WTC11 (cell line): ENCODE measurements at regions not wholly inside any gene's neighbourhood (a gene's known extent, or its start where the extent isn't known, plus 50 kb on each side); places are given as distances from the start of the nearest gene placed in this dataset.

Source experiments
- ATF6 ChIP-seq: sonication (generic); formaldehyde crosslinking; IDR thresholded peaks from 2 replicates; pipeline ENCODE4 v1.8.1; 2023; ENCODE audit warnings: mild to moderate bottlenecking, missing genetic modification reagents
- CTCF ChIP-seq: fragments of 200-600 bp; IDR thresholded peaks from 2 replicates; pipeline ENCODE4 v1.8.0; 2022; ENCODE audit warnings: antibody characterized with exemption
- GABPB1 ChIP-seq: sonication (generic); formaldehyde crosslinking; IDR thresholded peaks from 2 replicates; pipeline ENCODE4 v1.8.1; 2023; ENCODE audit warnings: mild to moderate bottlenecking, missing genetic modification reagents
- IRF1 ChIP-seq: sonication (generic); formaldehyde crosslinking; IDR thresholded peaks from 2 replicates; pipeline ENCODE4 v1.8.0; 2023; ENCODE audit warnings: missing genetic modification reagents
- PRRX2 ChIP-seq: fragments of 250-450 bp; sonication (Bioruptor Pico); IDR thresholded peaks from 2 replicates; pipeline ENCODE4 v1.8.0; 2021; ENCODE audit warnings: mild to moderate bottlenecking
- RELA ChIP-seq: sonication (generic); formaldehyde crosslinking; IDR thresholded peaks from 2 replicates; pipeline ENCODE4 v1.8.1; 2022; ENCODE audit warnings: missing genetic modification reagents, mild to moderate bottlenecking, borderline replicate concordance
- SMAD4 ChIP-seq: sonication (generic); formaldehyde crosslinking; IDR thresholded peaks from 2 replicates; pipeline ENCODE4 v1.8.0; 2022; ENCODE audit warnings: mild to moderate bottlenecking, missing genetic modification reagents
- ZNF138 ChIP-seq: sonication (generic); formaldehyde crosslinking; conservative IDR thresholded peaks from 2 replicates; pipeline ENCODE4 v1.8.1; 2022; ENCODE audit warnings: mild to moderate bottlenecking, moderate library complexity, missing genetic modification reagents

GRCh38 chr10:23525406-23525805, 86.5 kb downstream of the OTUD1 start:
- TF ChIP-seq GABPB1 = no peak
- TF ChIP-seq ZNF138 (CRISPR knock-in tag) = no peak
- no peak for TF ChIP-seq PRRX2 (CRISPR knock-in tag)
- TF ChIP-seq CTCF = no peak
- no peak for TF ChIP-seq IRF1
- TF ChIP-seq ATF6 = no peak
- no peak for TF ChIP-seq RELA (CRISPR knock-in tag)
- TF ChIP-seq SMAD4 = no peak
